ENCODE measurements at regions not wholly inside any gene's neighbourhood (a gene's known extent, or its start where the extent isn't known, plus 50 kb on each side); places are given as distances from the start of the nearest gene placed in this dataset.

- DNase-seq (ENCODE audit: low read depth), result no peak
- H3K4me3 Mint-ChIP-seq (ENCODE audit: unreplicated experiment), result no peak overlapping the region
Observed at GRCh38 chr6:8845690-8846089, 410.3 kb upstream of the SLC35B3 start.

GRCh38 chr6:8844968-8845367 is 409.6 kb upstream of the SLC35B3 start:
- no peaks in the 10 kb centered on the region for H3K27me3 ChIP-seq (ENCODE audit: insufficient read depth, low read length)
- H3K4me3 Mint-ChIP-seq (ENCODE audit: unreplicated experiment), result no peak overlapping the region
- H3K27me3 Mint-ChIP-seq (ENCODE audit: low read depth, unreplicated experiment), result no peaks in the 10 kb centered on the region
- no peaks in the 10 kb centered on the region for H3K79me2 ChIP-seq (ENCODE audit: insufficient read depth, low read length)
- no peak for FAIRE-seq
- TF ChIP-seq EZH2 (IDR thresholded peaks at IDR 0.05; ENCODE audit: insufficient read depth, low read length), result no peak
- H3K36me3 Mint-ChIP-seq (ENCODE audit: low read depth, unreplicated experiment), result no peaks in the 10 kb centered on the region
- no peaks in the 10 kb centered on the region for H3K4me1 Mint-ChIP-seq (ENCODE audit: low read depth, unreplicated experiment)
- H3K4me3 ChIP-seq (ENCODE audit: insufficient read depth, low read depth, low read length), result no peak overlapping the region
- H3K4me1 ChIP-seq (ENCODE audit: insufficient read depth, low read length), result no peaks in the 10 kb centered on the region
- H3K27ac Mint-ChIP-seq (ENCODE audit: unreplicated experiment), result no peak overlapping the region
- no peaks in the 10 kb centered on the region for H3K36me3 ChIP-seq (ENCODE audit: insufficient read depth, low read length)
- H3K9me3 ChIP-seq (ENCODE audit: insufficient read depth, low read depth, low read length), result no peaks in the 10 kb centered on the region
- no peak overlapping the region for H3K9ac ChIP-seq (ENCODE audit: low read length)
- H4K20me1 ChIP-seq (ENCODE audit: insufficient read depth, low read length), result no peaks in the 10 kb centered on the region
- H3K27ac ChIP-seq (ENCODE audit: low read depth, low read length), result no peak overlapping the region
- no peaks in the 10 kb centered on the region for H3K9me3 Mint-ChIP-seq (ENCODE audit: unreplicated experiment)
- no peak overlapping the region for H3K4me2 ChIP-seq (ENCODE audit: low read length)
- no peak for DNase-seq (ENCODE audit: low read depth)
- no peak overlapping the region for H2AFZ ChIP-seq (ENCODE audit: low read depth, low read length)

More at GRCh38 chr6:8845690-8846089, 410.3 kb upstream of the SLC35B3 start:
- TF ChIP-seq CTCF (IDR thresholded peaks at IDR 0.05; ENCODE audit: insufficient read depth, low read depth, low read length), result no peak
- TF ChIP-seq EZH2 (IDR thresholded peaks at IDR 0.05; ENCODE audit: insufficient read depth, low read length), result no peak
- H3K36me3 Mint-ChIP-seq (ENCODE audit: low read depth, unreplicated experiment), result no peaks in the 10 kb centered on the region
- H3K4me3 ChIP-seq (ENCODE audit: insufficient read depth, low read depth, low read length), result no peak overlapping the region
- no peaks in the 10 kb centered on the region for H3K36me3 ChIP-seq (ENCODE audit: insufficient read depth, low read length)
- H3K9me3 Mint-ChIP-seq (ENCODE audit: unreplicated experiment), result no peaks in the 10 kb centered on the region
- H3K9ac ChIP-seq (ENCODE audit: low read length), result no peak overlapping the region
- H3K4me2 ChIP-seq (ENCODE audit: low read length), result no peak overlapping the region
- no peaks in the 10 kb centered on the region for H3K79me2 ChIP-seq (ENCODE audit: insufficient read depth, low read length)
- no peaks in the 10 kb centered on the region for H3K4me1 ChIP-seq (ENCODE audit: insufficient read depth, low read length)
- H4K20me1 ChIP-seq (ENCODE audit: insufficient read depth, low read length), result no peaks in the 10 kb centered on the region
- H3K27ac Mint-ChIP-seq (ENCODE audit: unreplicated experiment), result no peak overlapping the region
- no peak overlapping the region for H3K27ac ChIP-seq (ENCODE audit: low read depth, low read length)
- no peak overlapping the region for H2AFZ ChIP-seq (ENCODE audit: low read depth, low read length)
- no peak for FAIRE-seq
- H3K9me3 ChIP-seq (ENCODE audit: insufficient read depth, low read depth, low read length), result no peaks in the 10 kb centered on the region
- H3K4me1 Mint-ChIP-seq (ENCODE audit: low read depth, unreplicated experiment), result no peaks in the 10 kb centered on the region
- H3K27me3 ChIP-seq (ENCODE audit: insufficient read depth, low read length), result no peaks in the 10 kb centered on the region
- H3K27me3 Mint-ChIP-seq (ENCODE audit: low read depth, unreplicated experiment), result no peaks in the 10 kb centered on the region

GRCh38 chr6:8839626-8840025 is 404.3 kb upstream of the SLC35B3 start:
- Mint-ChIP-seq H3K4me1 (ENCODE audit: low read depth, unreplicated experiment) (no peaks in the 10 kb centered on the region), H3K27me3 (ENCODE audit: low read depth, unreplicated experiment) (no peaks in the 10 kb centered on the region), H3K4me3 (ENCODE audit: unreplicated experiment) (no peak overlapping the region), H3K9me3 (ENCODE audit: unreplicated experiment) (no peaks in the 10 kb centered on the region), H3K36me3 (ENCODE audit: low read depth, unreplicated experiment) (no peaks in the 10 kb centered on the region), H3K27ac (ENCODE audit: unreplicated experiment) (no peak overlapping the region)
- H3K4me1 ChIP-seq (ENCODE audit: insufficient read depth, low read length), result no peaks in the 10 kb centered on the region
- no peak for FAIRE-seq
- no peaks in the 10 kb centered on the region for H3K79me2 ChIP-seq (ENCODE audit: insufficient read depth, low read length)
- no peak overlapping the region for H3K27ac ChIP-seq (ENCODE audit: low read depth, low read length)
- no peak overlapping the region for H3K4me3 ChIP-seq (ENCODE audit: insufficient read depth, low read depth, low read length)
- no peaks in the 10 kb centered on the region for H3K36me3 ChIP-seq (ENCODE audit: insufficient read depth, low read length)
- H4K20me1 ChIP-seq (ENCODE audit: insufficient read depth, low read length), result no peaks in the 10 kb centered on the region
- no peak for DNase-seq (ENCODE audit: low read depth)
- no peaks in the 10 kb centered on the region for H3K27me3 ChIP-seq (ENCODE audit: insufficient read depth, low read length)
- H3K9me3 ChIP-seq (ENCODE audit: insufficient read depth, low read depth, low read length), result no peaks in the 10 kb centered on the region
- no peak overlapping the region for H3K4me2 ChIP-seq (ENCODE audit: low read length)
- H3K9ac ChIP-seq (ENCODE audit: low read length), result no peak overlapping the region
- H2AFZ ChIP-seq (ENCODE audit: low read depth, low read length), result no peak overlapping the region
- no peak for TF ChIP-seq EZH2 (IDR thresholded peaks at IDR 0.05; ENCODE audit: insufficient read depth, low read length)
- TF ChIP-seq CTCF (IDR thresholded peaks at IDR 0.05; ENCODE audit: insufficient read depth, low read depth, low read length), result no peak
